Astrocyte (in vitro differentiated cells and primary cell): ENCODE measurements at regions not wholly inside any gene's neighbourhood (a gene's known extent, or its start where the extent isn't known, plus 50 kb on each side); places are given as distances from the start of the nearest gene placed in this dataset.

ENCODE experiments used
- CTCF ChIP-seq: IDR thresholded peaks from 2 replicates; pipeline ENCODE4 v1.5.1; 2011; ENCODE audit warnings: low read depth, mild to moderate bottlenecking, inconsistent platforms, low read length, moderate library complexity; ENCODE audit not compliant: insufficient read depth
- EZH2 ChIP-seq: IDR thresholded peaks from 2 replicates; pipeline ENCODE4 v1.6.1; 2012; ENCODE audit warnings: mild to moderate bottlenecking, low read length, inconsistent platforms; ENCODE audit not compliant: insufficient read depth

GRCh38 chr1:194975913-194976312, 1632.3 kb downstream of the KCNT2 start:
- TF ChIP-seq CTCF (no peak), EZH2 (no peak)
